Erythroblast (primary cell): ENCODE measurements at regions not wholly inside any gene's neighbourhood (a gene's known extent, or its start where the extent isn't known, plus 50 kb on each side); places are given as distances from the start of the nearest gene placed in this dataset.

Experiments used
- GATA1 ChIP-seq: IDR thresholded peaks from 2 replicates; pipeline ENCODE4 v1.6.1; 2011; ENCODE audit warnings: low read depth, mild to moderate bottlenecking, control low read depth, low read length, moderate library complexity
- POLR2A ChIP-seq: IDR thresholded peaks from 2 replicates; pipeline ENCODE4 v1.6.1; 2011; ENCODE audit warnings: mild to moderate bottlenecking, low read length

DNA sequence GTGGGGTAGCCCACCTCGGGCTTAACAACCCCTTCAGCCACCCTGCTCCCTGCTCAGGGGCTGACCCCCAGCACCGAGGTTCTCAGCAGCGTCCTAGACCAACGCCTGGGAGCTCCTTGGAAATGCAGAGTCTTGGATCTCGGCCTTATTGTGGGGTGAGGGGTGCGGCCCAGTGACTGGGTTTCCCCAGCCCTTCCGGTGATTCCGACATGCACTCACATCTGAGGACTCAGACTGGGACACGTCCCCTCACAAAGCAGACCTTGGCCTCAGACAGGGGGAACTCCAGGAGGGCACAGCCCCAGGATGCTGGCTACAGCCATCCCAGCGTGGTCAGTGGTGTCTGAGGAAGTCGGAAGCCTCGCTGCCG, 117.7 kb downstream of the RFLNA start:
- no peak for TF ChIP-seq POLR2A
- TF ChIP-seq GATA1: no peak
